8988T (cell line): ENCODE measurements at regions not wholly inside any gene's neighbourhood (a gene's known extent, or its start where the extent isn't known, plus 50 kb on each side); places are given as distances from the start of the nearest gene placed in this dataset.

Experiments used
- DNase-seq: peaks from one replicate; pipeline ENCODE4 v3.0.0; 2011

DNA sequence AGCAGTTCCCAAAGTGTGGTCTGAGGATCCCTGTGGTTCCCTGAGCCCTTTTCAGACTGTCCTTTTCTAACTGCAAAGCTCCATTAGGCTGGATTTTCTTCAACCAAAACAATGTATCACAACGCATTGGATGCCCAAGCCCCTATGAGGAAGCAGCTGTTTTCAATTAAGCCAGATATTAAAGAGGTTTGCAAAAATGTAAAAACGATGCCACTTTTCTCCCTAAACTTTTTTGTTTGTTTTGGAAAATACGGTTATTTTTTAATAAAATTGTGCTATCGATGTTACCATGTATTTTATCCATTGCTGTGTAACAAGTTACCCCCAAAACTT is 170.4 kb upstream of the BCOR start:
- DNase-seq: no peak

GRCh38 chrX:40267334-40268187 is 169.8 kb upstream of the BCOR start:
- no peak for DNase-seq

GRCh38 chrX:40266490-40267333 is 169.0 kb upstream of the BCOR start:
- DNase-seq: peak; percentile 78

DNA sequence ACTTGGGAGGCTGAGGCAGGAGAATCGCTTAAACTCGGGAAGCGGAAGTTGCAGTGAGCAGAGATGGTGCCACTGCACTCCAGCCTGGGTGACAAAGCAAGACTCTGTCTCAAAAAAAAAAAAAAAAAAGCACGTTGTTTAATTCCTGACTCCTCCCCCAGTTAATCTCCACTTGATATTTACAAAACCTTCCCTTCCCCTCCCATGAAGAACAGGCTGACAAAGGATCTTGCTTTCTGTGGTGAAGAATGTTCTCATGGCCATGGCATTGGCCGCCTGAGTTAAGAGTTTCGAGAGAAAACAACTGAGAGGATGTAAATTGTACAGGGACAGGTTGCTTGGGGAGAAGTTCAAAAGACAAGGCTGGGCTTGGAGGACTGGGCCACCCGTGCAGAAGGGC is 168.2 kb upstream of the BCOR start:
- no peak for DNase-seq

- no peak for DNase-seq
These were observed 165.3 kb upstream of the BCOR start for GRCh38 chrX:40263014-40263560.

DNA sequence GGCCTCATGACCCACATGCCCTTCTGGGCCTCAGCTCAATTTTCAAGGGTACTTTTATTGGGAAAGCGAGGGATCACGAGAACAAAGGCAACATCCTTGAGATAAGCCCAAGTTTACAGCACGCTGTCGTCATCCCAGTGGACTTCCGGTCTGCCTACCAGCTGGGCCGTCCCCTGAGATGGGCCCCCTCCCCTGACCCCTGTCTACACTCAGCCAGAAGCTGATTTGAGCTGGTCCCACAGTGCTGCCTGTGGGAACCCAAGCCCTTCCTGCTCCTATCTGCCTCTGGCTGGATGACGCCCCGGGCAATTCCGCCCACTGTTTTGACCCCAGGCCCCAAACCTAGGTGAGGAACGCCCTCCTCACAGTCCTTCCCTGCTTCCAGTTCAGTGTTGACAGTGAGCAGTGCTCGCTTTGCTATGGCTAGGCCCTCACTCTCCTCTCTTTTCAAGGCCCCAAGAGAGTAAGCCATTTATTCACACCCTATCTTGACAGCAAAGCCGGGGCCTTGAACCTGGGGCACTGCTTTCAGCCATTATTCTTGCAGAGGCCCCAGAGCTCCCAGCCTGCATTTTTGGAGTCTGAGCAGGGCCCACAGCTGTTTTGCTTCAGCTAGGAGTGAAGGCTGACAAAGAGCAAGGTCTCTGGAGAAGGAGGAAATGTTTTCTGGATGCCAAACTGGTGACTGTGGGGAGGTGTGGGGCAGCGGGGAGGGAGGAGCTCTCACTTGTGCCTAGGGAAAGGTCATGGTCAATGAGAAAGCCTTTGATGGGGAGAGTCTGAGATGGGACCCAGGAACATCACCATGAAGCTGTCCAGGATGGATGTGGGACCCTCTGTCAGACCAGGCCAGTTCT is 164.6 kb upstream of the BCOR start:
- DNase-seq: peak; percentile 73

DNA sequence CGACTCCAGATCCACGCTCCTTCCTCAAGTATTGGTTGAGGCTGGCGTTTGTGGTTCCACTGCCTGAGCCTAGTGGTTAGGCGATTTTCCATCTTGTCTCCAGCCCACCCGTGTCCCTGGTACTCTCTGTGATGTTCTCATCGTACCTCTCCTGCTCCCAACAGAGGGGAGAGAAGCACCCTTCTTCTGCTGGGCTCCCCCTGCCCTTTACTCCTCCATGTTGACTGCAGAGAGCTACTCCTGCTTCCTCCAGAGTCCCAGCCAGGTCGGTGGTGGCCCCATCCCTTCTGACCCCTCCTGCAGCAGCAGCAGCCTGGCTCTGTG is 164.0 kb upstream of the BCOR start:
- DNase-seq: no peak

- no peak for DNase-seq
These were observed 162.5 kb upstream of the BCOR start for GRCh38 chrX:40260146-40260747.

DNA sequence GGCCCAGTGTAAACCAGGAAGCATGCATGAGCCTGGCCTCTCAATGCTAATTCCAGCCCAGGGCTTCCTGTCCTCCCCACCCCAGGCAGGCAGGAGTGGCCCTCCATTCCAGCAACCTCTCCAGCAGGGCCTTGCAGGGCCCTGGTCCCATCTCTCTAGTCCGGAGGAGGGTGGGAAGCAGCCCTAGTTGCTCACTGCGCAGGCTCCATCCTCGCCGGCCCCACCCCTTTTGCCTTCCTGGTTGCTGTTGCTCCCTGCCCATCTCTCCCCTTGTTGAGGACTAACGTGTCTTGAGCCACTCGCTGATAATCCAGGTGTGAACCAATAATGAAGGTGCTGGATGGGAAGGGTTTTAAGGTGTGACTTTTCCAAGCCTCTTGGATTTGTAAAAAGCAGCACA is 161.2 kb upstream of the BCOR start:
- DNase-seq: no peak

- no peak for DNase-seq
These were observed 156.0 kb upstream of the BCOR start for GRCh38 chrX:40253771-40254170.

DNA sequence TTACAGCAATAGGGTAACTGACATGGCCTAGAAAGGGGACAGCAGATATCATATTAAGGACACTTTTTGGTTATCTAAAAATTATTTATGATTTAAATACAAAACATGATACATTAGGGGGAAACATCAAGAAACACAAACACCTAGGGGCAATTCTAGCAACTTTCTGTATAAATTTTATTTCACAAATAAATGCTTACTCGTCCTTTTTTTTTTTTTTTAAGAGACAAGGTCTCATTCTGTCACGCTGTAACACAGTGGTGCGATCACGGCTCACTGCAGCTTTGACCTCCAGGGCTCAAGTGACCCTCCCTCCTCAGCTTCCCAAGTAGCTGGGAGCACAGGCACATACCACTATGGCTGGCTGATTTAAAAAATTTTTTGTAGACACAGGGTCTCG is 151.8 kb upstream of the BCOR start:
- DNase-seq: no peak

- DNase-seq: no peak
These were observed 151.1 kb upstream of the BCOR start for GRCh38 chrX:40248822-40249221.

DNA sequence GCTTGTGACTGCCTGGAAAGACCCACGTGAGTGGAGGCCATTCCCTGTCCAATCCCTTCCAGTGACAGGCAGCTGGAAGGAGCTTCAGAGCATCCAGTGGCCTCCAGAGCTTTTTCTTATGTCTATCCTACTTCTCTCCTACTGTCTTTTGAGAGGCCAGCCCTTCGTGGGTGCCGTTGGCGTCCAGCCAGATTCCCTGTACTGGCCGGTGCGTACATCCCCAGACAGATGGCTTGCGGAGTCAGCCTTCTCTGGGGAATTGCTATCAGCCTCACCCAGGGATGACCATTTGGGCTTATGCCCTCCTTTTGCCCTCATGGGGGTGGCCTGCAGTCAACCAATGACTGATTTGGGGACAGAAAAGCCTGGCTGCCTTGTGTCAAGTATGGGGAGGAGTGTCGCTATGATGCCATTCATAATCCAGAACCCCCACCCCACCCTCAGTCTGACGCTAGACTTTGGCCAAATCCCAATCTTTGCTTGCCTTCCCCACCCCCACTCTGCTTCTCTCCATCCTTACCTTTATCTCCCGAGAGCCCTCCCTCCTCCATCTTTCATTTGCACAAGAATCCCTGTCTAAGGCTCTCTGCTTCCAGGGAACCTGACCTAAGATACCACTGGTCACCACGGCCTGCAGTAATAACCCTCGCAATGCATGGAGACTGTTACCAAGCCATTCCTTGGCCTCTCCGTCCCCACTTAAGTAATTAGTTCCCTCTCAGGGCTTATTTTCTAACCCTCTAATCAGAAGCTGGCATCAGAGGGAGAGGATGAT is 150.3 kb upstream of the BCOR start:
- DNase-seq: no peak

DNA sequence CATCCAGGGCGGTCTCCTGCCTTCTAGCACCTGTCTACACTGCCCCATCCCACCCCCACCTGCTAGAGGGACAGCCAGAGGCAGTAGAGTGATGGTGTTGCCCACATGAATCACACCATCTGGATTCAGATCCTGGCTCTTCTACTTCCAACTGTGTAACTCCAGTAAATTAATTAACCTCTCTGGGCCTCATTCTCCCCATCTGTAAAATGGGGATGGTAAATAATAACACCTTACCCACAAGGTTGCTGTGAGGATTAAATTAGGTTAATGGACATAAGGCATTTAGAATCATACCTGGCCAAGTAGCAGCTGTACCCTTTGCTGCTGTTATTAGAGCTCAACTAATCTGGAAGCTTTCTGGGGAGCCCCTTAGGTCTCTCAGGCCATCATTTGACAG is 149.6 kb upstream of the BCOR start:
- no peak for DNase-seq

- no peak for DNase-seq
These were observed 147.8 kb upstream of the BCOR start for GRCh38 chrX:40245488-40246071.

GRCh38 chrX:40244980-40245379 is 147.2 kb upstream of the BCOR start:
- no peak for DNase-seq

DNA sequence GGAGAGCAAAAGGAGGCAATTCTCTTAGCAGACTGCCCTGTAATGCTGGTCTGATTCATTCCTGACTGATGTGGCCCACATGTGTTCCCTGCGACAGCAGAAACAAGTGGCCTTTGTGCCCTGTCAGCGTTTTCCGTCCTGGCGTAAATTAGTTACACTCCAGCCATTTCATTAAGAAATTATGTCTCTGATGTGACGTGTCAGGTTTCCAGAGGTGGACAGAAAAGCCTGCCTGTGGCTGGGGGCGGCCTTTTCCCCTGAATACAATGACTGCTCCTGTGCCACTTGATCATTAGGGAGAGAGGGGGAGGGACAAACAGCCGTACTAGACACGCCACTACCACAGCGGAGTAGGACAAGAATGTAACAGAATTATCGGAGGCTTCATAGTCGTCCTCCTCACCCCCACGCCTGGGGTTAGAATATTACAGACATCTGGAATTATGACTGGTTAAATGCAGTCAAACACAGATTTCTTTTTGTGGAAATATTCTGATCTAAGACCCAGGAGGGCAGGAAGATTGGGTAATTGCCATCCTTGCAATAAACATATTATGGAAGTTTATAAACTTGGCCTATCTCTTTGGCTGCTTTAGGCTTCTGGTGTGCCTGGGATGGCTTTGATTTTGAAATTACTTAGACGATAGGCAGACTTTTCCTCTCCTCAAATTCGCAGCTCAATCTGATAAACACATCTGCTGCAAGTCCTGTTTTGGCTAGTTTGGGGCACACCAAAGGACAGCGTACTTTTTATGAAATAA is 146.2 kb upstream of the BCOR start:
- no peak for DNase-seq

- no peak for DNase-seq
These were observed 143.1 kb upstream of the BCOR start for GRCh38 chrX:40240844-40241243.

- DNase-seq: no peak
These were observed 140.0 kb upstream of the BCOR start for GRCh38 chrX:40237731-40238178.

DNA sequence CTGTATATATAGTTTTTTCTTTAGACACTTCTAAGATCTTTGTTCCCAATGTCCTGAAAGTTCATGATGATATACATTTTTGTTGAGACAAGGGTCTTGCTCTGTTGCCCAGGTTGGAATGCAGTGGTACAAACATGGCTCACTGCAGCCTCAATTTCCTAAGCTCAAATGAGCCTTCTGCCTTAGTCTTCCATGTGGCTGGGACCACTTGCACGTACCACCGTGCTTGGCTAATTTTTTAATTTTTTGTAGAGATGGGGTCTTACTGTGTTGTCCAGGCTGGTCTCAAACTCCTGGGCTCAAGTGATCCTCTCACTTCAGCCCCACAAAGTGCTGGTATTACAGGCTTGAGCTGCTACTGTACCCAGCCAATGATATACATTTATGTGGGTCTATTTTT is 132.9 kb upstream of the BCOR start:
- DNase-seq: no peak

GRCh38 chrX:40227125-40227524 is 129.4 kb upstream of the BCOR start:
- no peak for DNase-seq
